ENCODE measurements at regions not wholly inside any gene's neighbourhood (a gene's known extent, or its start where the extent isn't known, plus 50 kb on each side); places are given as distances from the start of the nearest gene placed in this dataset.

GRCh38 chr5:35438786-35439185 lies 178.9 kb upstream of the SPEF2 start:
- no peak overlapping the region for H2BK120ac ChIP-seq (replicated peaks; ENCODE audit: low read depth, low read length)
- H3K4me3 ChIP-seq (ENCODE audit: extremely low read depth in 1 of 4, insufficient read depth in 2 of 4, low read depth in 3 of 4, low read length in 4 of 4), result no peak overlapping the region
- TF ChIP-seq TEAD4 (IDR thresholded peaks at IDR 0.05; ENCODE audit: low read depth, low read length) (no peak), KDM5A (IDR thresholded peaks at IDR 0.05; ENCODE audit: low read length) (no peak), SP2 (IDR thresholded peaks at IDR 0.05; ENCODE audit: low read length) (no peak), TAF7 (optimal IDR thresholded peaks at IDR 0.05; ENCODE audit: borderline replicate concordance, low read depth, low read length) (no peak), EZH2 (IDR thresholded peaks at IDR 0.05; ENCODE audit: low read depth, low read length, severe bottlenecking) (no peak), KDM1A (IDR thresholded peaks at IDR 0.05; ENCODE audit: borderline replicate concordance, low read length) (no peak), ZNF274 (IDR thresholded peaks at IDR 0.05; ENCODE audit: borderline replicate concordance, extremely low read depth, low read length) (no peak), CHD1 (IDR thresholded peaks at IDR 0.05; ENCODE audit: low read depth, low read length) (no peak), SP1 (IDR thresholded peaks at IDR 0.05; ENCODE audit: low read depth, low read length) (no peak), EP300 (IDR thresholded peaks at IDR 0.05; ENCODE audit: borderline replicate concordance in 1 of 2, low read depth in 2 of 2, low read length in 2 of 2) (no peak), KDM4A (IDR thresholded peaks at IDR 0.05; ENCODE audit: low read depth, low read length, severe bottlenecking) (no peak)
- FAIRE-seq, result no peak
- H3K79me2 ChIP-seq (ENCODE audit: control insufficient read depth in 1 of 2, insufficient read depth in 2 of 2, low read length in 2 of 2), result no peaks in the 10 kb centered on the region
- H2BK5ac ChIP-seq (ENCODE audit: low read depth, low read length), result no peak overlapping the region
- no peaks in the 10 kb centered on the region for H3K27me3 ChIP-seq (replicated peaks in 1 of 4; ENCODE audit: control insufficient read depth in 3 of 4, extremely low read depth in 1 of 4, insufficient read depth in 3 of 4, low read length in 3 of 4)
- H3K14ac ChIP-seq (ENCODE audit: insufficient read length), result no peak overlapping the region
- no peak for DNase-seq (ENCODE audit: low read depth in 1 of 2, low spot score in 2 of 2)
- H2AFZ ChIP-seq (ENCODE audit: low read length), result 0 out of 2 replicates have a peak overlapping the region, but pooled peaks have one; percentile 51
- H4K20me1 ChIP-seq (replicated peaks in 1 of 2; ENCODE audit: control insufficient read depth in 1 of 2, insufficient read depth in 2 of 2, low read length in 2 of 2), result no peaks in the 10 kb centered on the region
- no peak overlapping the region for H3K4ac ChIP-seq (replicated peaks; ENCODE audit: insufficient read length, low read depth, low read length)
- no peak overlapping the region for H4K91ac ChIP-seq (replicated peaks; ENCODE audit: insufficient read length, low read length)
- H4K5ac ChIP-seq (ENCODE audit: insufficient read length, low read depth, low read length), result no peak overlapping the region
- H2AK5ac ChIP-seq (ENCODE audit: low read depth, low read length), result no peak overlapping the region
- H3K9me3 ChIP-seq (ENCODE audit: insufficient read depth in 2 of 2, low read depth in 1 of 2, low read length in 1 of 2), result no peaks in the 10 kb centered on the region
- no peaks in the 10 kb centered on the region for H3K4me1 ChIP-seq (replicated peaks in 1 of 4; ENCODE audit: control insufficient read depth in 3 of 4, insufficient read depth in 4 of 4, low read length in 3 of 4)
- no peak overlapping the region for H2BK20ac ChIP-seq (ENCODE audit: low read length)
- no peak overlapping the region for H3K18ac ChIP-seq (ENCODE audit: extremely low read depth, low read length)
- WGBS, 2 experiments (ENCODE audit: extremely low coverage in 1 of 2, insufficient coverage in 1 of 2, insufficient read length in 1 of 2, insufficient replicate concordance in 2 of 2, low coverage in 1 of 2, low lambda C conversion rate in 2 of 2, missing lambda C conversion rate in 1 of 2), result 89% methylated on average over 2 of the region's 2 CpGs; no CpG with 5 or more reads in 1 of the 2 experiments
- H4K8ac ChIP-seq (ENCODE audit: extremely low read depth, insufficient read depth, low read length), result no peak overlapping the region
- H3K36me3 ChIP-seq (ENCODE audit: control insufficient read depth in 2 of 4, insufficient read depth in 4 of 4, low read length in 3 of 4), result no peaks in the 10 kb centered on the region
- H3K23me2 ChIP-seq (ENCODE audit: low read depth, low read length), result no peaks in the 10 kb centered on the region
- no peak overlapping the region for H2BK15ac ChIP-seq (ENCODE audit: low read length)
- H3K56ac ChIP-seq (replicated peaks; ENCODE audit: insufficient read length, low read depth, low read length), result no peak overlapping the region
- ChIA-PET CTCF (ENCODE audit: partially characterized antibody) (interaction anchor here (1.1 kb wide), 1 partner anchor 210 kb away, joined by 4 read pairs; the partner anchor contains the start of gene PRLR), POLR2A (ENCODE audit: partially characterized antibody) (no interaction called here)
- no peak overlapping the region for H3K27ac ChIP-seq (ENCODE audit: low read depth, low read length)
- no peak overlapping the region for H2BK12ac ChIP-seq (ENCODE audit: low read depth, low read length)
- no peak overlapping the region for H3K9ac ChIP-seq (replicated peaks in 1 of 4; ENCODE audit: extremely low read depth in 1 of 4, low read depth in 3 of 4, low read length in 3 of 4)
- H3K23ac ChIP-seq (ENCODE audit: insufficient read length), result no peak overlapping the region
- no peak overlapping the region for H3K4me2 ChIP-seq (ENCODE audit: insufficient read depth in 1 of 2, low read depth in 2 of 2, low read length in 2 of 2)
- H3K79me1 ChIP-seq (ENCODE audit: low read depth, low read length), result no peaks in the 10 kb centered on the region

Measured in H1 (cell line).